ENCODE measurements at regions not wholly inside any gene's neighbourhood (a gene's known extent, or its start where the extent isn't known, plus 50 kb on each side); places are given as distances from the start of the nearest gene placed in this dataset.
A peak's percentile ranks its signal among the peaks of the same experiment; 100 is the strongest.

- Histone ChIP-seq H3K4me1 (peaks cover 0 to 5% (median 0%) of the 10 kb centered on the region in 3 donors), H3K27me3 (no peaks in the 10 kb centered on the region), H3K4me3 (no peak overlapping the region), H3K9me3 (peaks cover 0 to 19% (median 0%) of the 10 kb centered on the region in 3 donors), H3K27ac (peak overlapping the region in 1 of 4 donors; percentile 10), H3K36me3 (no peaks in the 10 kb centered on the region)
- no peak for TF ChIP-seq POLR2AphosphoS5 (IDR thresholded peaks at IDR 0.05)
- ATAC-seq: no peak
- WGBS, 2 donors (ENCODE audit: low coverage in 1 of 2): 83 to 100% methylated on average over 2 of the region's 3 CpGs
These were observed 386.1 kb upstream of the NPVF start for GRCh38 chr7:25614415-25614814.

DNA sequence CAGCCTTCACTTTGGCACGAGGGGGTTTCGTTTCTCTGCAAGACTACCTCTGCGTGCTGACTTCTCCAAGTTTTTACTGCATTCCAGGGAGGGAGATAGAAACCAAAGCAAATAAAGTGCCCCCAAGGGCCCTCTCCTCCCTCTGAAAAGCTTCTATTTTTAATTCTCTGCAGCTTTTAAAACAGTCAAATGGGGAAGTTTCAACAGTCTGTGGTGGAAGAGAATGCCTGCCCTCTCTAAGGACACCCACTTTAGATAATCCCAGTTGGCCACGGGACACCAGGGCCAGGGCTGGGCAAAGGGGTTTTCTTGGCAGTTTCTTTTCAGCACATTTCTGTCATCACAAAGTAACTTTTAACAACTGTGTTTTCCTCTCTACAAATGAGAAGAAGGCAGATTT is 386.7 kb upstream of the NPVF start:
- peaks cover 0 to 19% (median 0%) of the 10 kb centered on the region in 3 donors for H3K9me3 ChIP-seq
- ATAC-seq: no peak
- 53 to 80% methylated on average over 3 to 4 of the region's 4 CpGs for WGBS, 2 donors (ENCODE audit: low coverage in 1 of 2)
- H3K36me3 ChIP-seq: no peaks in the 10 kb centered on the region
- H3K4me1 ChIP-seq: peaks cover 0 to 10% (median 0%) of the 10 kb centered on the region in 3 donors
- H3K27ac ChIP-seq: peak overlapping the region in 1 of 4 donors; percentile 10
- H3K4me3 ChIP-seq: no peak overlapping the region
- TF ChIP-seq EP300 (IDR thresholded peaks at IDR 0.05) (no peak), POLR2AphosphoS5 (IDR thresholded peaks at IDR 0.05) (no peak), CTCF (IDR thresholded peaks at IDR 0.05) (no peak), POLR2A (IDR thresholded peaks at IDR 0.05) (no peak)
- H3K27me3 ChIP-seq: no peaks in the 10 kb centered on the region

DNA sequence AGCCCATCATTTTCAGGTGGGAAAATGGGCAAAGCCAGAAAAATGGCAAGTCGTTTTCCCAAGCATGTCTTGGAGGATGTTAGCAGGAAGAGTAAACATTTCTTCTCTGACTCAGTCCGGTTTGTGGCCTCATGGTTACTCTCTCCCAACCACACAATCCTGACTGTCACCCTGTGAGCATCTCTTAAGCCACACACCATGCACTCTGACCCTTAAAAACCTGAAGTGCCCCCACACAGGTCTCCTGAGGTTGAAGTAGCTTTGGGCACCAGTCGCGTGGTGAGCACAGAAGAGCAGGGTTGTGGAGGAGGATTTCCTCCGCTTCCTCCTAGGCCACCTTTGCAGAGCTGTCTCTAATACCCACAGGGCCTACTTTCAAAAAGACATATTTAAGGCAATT is 387.3 kb upstream of the NPVF start:
- H3K27ac ChIP-seq: peak overlapping the region in 1 of 4 donors; percentile 10

GRCh38 chr7:25617214-25617613 is 388.9 kb upstream of the NPVF start:
- no peak for ATAC-seq
- Histone ChIP-seq H3K9me3 (peaks cover 0 to 10% (median 0%) of the 10 kb centered on the region in 3 donors), H3K36me3 (no peaks in the 10 kb centered on the region), H3K4me3 (no peak overlapping the region), H3K4me1 (peaks cover 0 to 25% (median 3%) of the 10 kb centered on the region in 3 donors), H3K27me3 (no peaks in the 10 kb centered on the region), H3K27ac (peak overlapping the region in 1 of 4 donors; percentile 9)
- WGBS, 2 donors (ENCODE audit: low coverage in 1 of 2): 71 to 72% methylated on average over 3 to 4 of the region's 4 CpGs
- TF ChIP-seq POLR2AphosphoS5 (IDR thresholded peaks at IDR 0.05) (no peak), POLR2A (IDR thresholded peaks at IDR 0.05) (no peak)

More for the DNA sequence above, 387.3 kb upstream of the NPVF start:
- H3K4me1 ChIP-seq: peaks cover 0 to 16% (median 1%) of the 10 kb centered on the region in 3 donors
- H3K36me3 ChIP-seq: no peaks in the 10 kb centered on the region
- WGBS, 2 donors (ENCODE audit: low coverage in 1 of 2): 76 to 90% methylated on average over 2 to 3 of the region's 5 CpGs
- ATAC-seq: no peak
- TF ChIP-seq POLR2AphosphoS5 (IDR thresholded peaks at IDR 0.05): no peak
- no peak for TF ChIP-seq CTCF (IDR thresholded peaks at IDR 0.05)
- TF ChIP-seq EP300 (IDR thresholded peaks at IDR 0.05): no peak
- TF ChIP-seq POLR2A (IDR thresholded peaks at IDR 0.05): no peak
- H3K9me3 ChIP-seq: peaks cover 0 to 19% (median 0%) of the 10 kb centered on the region in 3 donors
- H3K27me3 ChIP-seq: no peaks in the 10 kb centered on the region
- H3K4me3 ChIP-seq: no peak overlapping the region

DNA sequence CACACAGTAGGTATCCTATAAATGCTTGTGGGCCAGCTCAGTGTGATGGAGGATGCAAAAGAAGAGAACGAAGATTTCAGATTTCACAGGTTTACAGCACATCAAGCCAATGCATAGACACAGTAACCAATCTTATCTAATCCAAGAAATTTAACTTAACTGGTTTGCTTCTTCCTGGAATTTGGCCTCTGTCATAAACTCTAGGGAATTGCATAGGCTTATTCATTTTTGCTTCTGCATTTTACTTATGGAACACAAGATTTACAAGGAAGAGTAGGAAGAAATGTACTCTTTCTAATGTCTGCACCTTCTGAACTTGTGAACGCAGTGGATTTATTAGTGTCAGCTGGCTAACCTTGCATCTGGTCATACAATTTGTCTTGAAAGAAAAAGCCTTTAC is 389.4 kb upstream of the NPVF start:
- H3K27me3 ChIP-seq: no peaks in the 10 kb centered on the region
- TF ChIP-seq CTCF (IDR thresholded peaks at IDR 0.05) (no peak), POLR2A (IDR thresholded peaks at IDR 0.05) (no peak), EP300 (IDR thresholded peaks at IDR 0.05) (no peak), POLR2AphosphoS5 (IDR thresholded peaks at IDR 0.05) (no peak)
- H3K36me3 ChIP-seq: no peaks in the 10 kb centered on the region
- 88 to 100% methylated on average over 2 of the region's 2 CpGs for WGBS, 2 donors (ENCODE audit: low coverage in 1 of 2)
- no peak overlapping the region for H3K4me3 ChIP-seq
- ATAC-seq: no peak
- peaks cover 0 to 25% (median 3%) of the 10 kb centered on the region in 3 donors for H3K4me1 ChIP-seq
- peaks cover 0 to 6% (median 0%) of the 10 kb centered on the region in 3 donors for H3K9me3 ChIP-seq
- H3K27ac ChIP-seq: peak overlapping the region in 1 of 4 donors; percentile 9

GRCh38 chr7:25619381-25619780 is 391.1 kb upstream of the NPVF start:
- H3K36me3 ChIP-seq: no peaks in the 10 kb centered on the region
- no peak for ATAC-seq
- no peak overlapping the region for H3K4me3 ChIP-seq
- 65 to 67% methylated on average over 2 of the region's 2 CpGs for WGBS, 2 donors (ENCODE audit: low coverage in 1 of 2)
- TF ChIP-seq POLR2A (IDR thresholded peaks at IDR 0.05) (no peak), CTCF (IDR thresholded peaks at IDR 0.05) (no peak), POLR2AphosphoS5 (IDR thresholded peaks at IDR 0.05) (no peak), EP300 (IDR thresholded peaks at IDR 0.05) (no peak)
- H3K9me3 ChIP-seq: no peaks in the 10 kb centered on the region
- no peaks in the 10 kb centered on the region for H3K27me3 ChIP-seq
- H3K4me1 ChIP-seq: peaks cover 0 to 25% (median 3%) of the 10 kb centered on the region in 3 donors
- peak overlapping the region in 2 of 4 donors; percentile 72 to 87 for H3K27ac ChIP-seq

Data from gastroesophageal sphincter (tissue), 4 donors.